CD4-positive, alpha-beta memory T cell (primary cell): ENCODE measurements at regions not wholly inside any gene's neighbourhood (a gene's known extent, or its start where the extent isn't known, plus 50 kb on each side); places are given as distances from the start of the nearest gene placed in this dataset.
"Not testable (repeated sequence)": the region's sequence is repeated elsewhere in the genome, so short reads cannot be mapped to it uniquely, and the experiment has no call there.

Source experiments
- CTCF ChIA-PET: fragments of 350-600 bp; sonication (Branson Sonifier 250); formaldehyde crosslinking; loops from one replicate; lab custom pipeline; 2021; ENCODE audit warnings: inconsistent platforms; ENCODE audit not compliant: partially characterized antibody; lab: Charles Lee
- POLR2A ChIA-PET: fragments of 350-600 bp; sonication (Branson Sonifier 250); formaldehyde crosslinking; loops from one replicate; lab custom pipeline; 2021; ENCODE audit not compliant: partially characterized antibody; lab: Charles Lee
- DNase-seq, 5 donors: peaks; one replicate each; pipeline versions ENCODE4 v3.0.0 to v3.0.0-alpha.2; 2020 to 2022; ENCODE audit warnings: mixed read lengths in 1 of 5
- H3K27ac ChIP-seq: one replicate; pipeline ENCODE4 v1.7.0; 2013; ENCODE audit warnings: low read depth, low read length
- H3K27me3 ChIP-seq: 2 replicates; pipeline ENCODE4 v1.7.0; 2013; ENCODE audit warnings: mild to moderate bottlenecking, low read length, moderate library complexity; ENCODE audit not compliant: insufficient read depth
- H3K36me3 ChIP-seq: 2 replicates; pipeline ENCODE4 v1.7.0; 2013; ENCODE audit warnings: mild to moderate bottlenecking, low read length, moderate library complexity; ENCODE audit not compliant: insufficient read depth
- H3K4me1 ChIP-seq: 2 replicates; pipeline ENCODE4 v1.7.0; 2013; ENCODE audit warnings: mild to moderate bottlenecking, low read length, moderate library complexity; ENCODE audit not compliant: insufficient read depth
- H3K4me3 ChIP-seq, 2 donors: one replicate each; pipeline ENCODE4 v1.7.0; 2013; ENCODE audit warnings: low read length in 2 of 2, mild to moderate bottlenecking in 1 of 2
- H3K9me3 ChIP-seq, 2 donors: one replicate each; pipeline ENCODE4 v1.7.0; 2013; ENCODE audit warnings: low read length in 2 of 2, control low read depth in 1 of 2; ENCODE audit not compliant: control insufficient read depth in 1 of 2
- H3K27ac Mint-ChIP-seq, 7 donors: one replicate each; pipeline ENCODE4 v1.8.0; 2020 to 2021; ENCODE audit warnings: mixed read lengths in 7 of 7, mild to moderate bottlenecking in 6 of 7, inconsistent platforms in 3 of 7, moderate library complexity in 3 of 7
- H3K27me3 Mint-ChIP-seq, 2 donors: one replicate each; pipeline ENCODE4 v1.8.0; 2020 to 2021; ENCODE audit warnings: mixed read lengths in 2 of 2
- H3K36me3 Mint-ChIP-seq, 2 donors: one replicate each; pipeline ENCODE4 v1.8.0; 2020 to 2021; ENCODE audit warnings: mixed read lengths in 2 of 2, inconsistent platforms in 1 of 2, mild to moderate bottlenecking in 1 of 2
- H3K4me1 Mint-ChIP-seq, 4 donors: one replicate each; pipeline ENCODE4 v1.8.0; 2020 to 2021; ENCODE audit warnings: mixed read lengths in 4 of 4, mild to moderate bottlenecking in 1 of 4
- H3K4me3 Mint-ChIP-seq, 8 donors: one replicate each; pipeline ENCODE4 v1.8.0; 2020 to 2021; ENCODE audit warnings: mixed read lengths in 8 of 8, mild to moderate bottlenecking in 7 of 8, moderate library complexity in 6 of 8, inconsistent platforms in 3 of 8
- H3K9me3 Mint-ChIP-seq, 8 donors: one replicate each; pipeline ENCODE4 v1.8.0; 2020 to 2021; ENCODE audit warnings: mixed read lengths in 8 of 8, mild to moderate bottlenecking in 5 of 8, inconsistent platforms in 3 of 8, moderate library complexity in 1 of 8
- intact Hi-C: fragments of 100-400 bp; cut with micrococcal nuclease; formaldehyde crosslinking; loops from one replicate; pipeline ENCODE4 v1.15.1; 2023

- intact Hi-C loops, result no loop called here
- H3K4me3 Mint-ChIP-seq, result no peak overlapping the region
- no peaks in the 10 kb centered on the region for H3K4me1 Mint-ChIP-seq
- peaks cover 1 to 4% of the 10 kb centered on the region in 2 donors for H3K27me3 Mint-ChIP-seq
- Histone ChIP-seq H3K9me3 (no peaks in the 10 kb centered on the region), H3K4me1 (no peaks in the 10 kb centered on the region), H3K27me3 (no peaks in the 10 kb centered on the region), H3K4me3 (no peak overlapping the region), H3K36me3 (no peaks in the 10 kb centered on the region), H3K27ac (no peak overlapping the region)
- POLR2A ChIA-PET, result no interaction called here
- no peak overlapping the region for H3K27ac Mint-ChIP-seq
- H3K36me3 Mint-ChIP-seq, result no peaks in the 10 kb centered on the region
- CTCF ChIA-PET, result no interaction called here
- H3K9me3 Mint-ChIP-seq, result no peaks in the 10 kb centered on the region
- no peak for DNase-seq
Measured at GRCh38 chr3:127041933-127042332, 59.0 kb downstream of the PLXNA1 start.

- ChIA-PET POLR2A (no interaction called here), CTCF (no interaction called here)
- Histone ChIP-seq H3K27ac (no peak overlapping the region), H3K36me3 (no peaks in the 10 kb centered on the region), H3K9me3 (no peaks in the 10 kb centered on the region), H3K4me1 (no peaks in the 10 kb centered on the region), H3K4me3 (no peak overlapping the region), H3K27me3 (no peaks in the 10 kb centered on the region)
- H3K9me3 Mint-ChIP-seq, result no peaks in the 10 kb centered on the region
- H3K4me1 Mint-ChIP-seq, result no peaks in the 10 kb centered on the region
- H3K4me3 Mint-ChIP-seq, result no peak overlapping the region
- H3K27me3 Mint-ChIP-seq, result peaks cover 1 to 4% of the 10 kb centered on the region in 2 donors
- DNase-seq, result no peak
- H3K36me3 Mint-ChIP-seq, result no peaks in the 10 kb centered on the region
- no peak overlapping the region for H3K27ac Mint-ChIP-seq
- intact Hi-C loops, result no loop called here
Measured at GRCh38 chr3:127042634-127043033, 59.7 kb downstream of the PLXNA1 start.

GRCh38 chr3:127043041-127043641 lies 60.2 kb downstream of the PLXNA1 start:
- no peak overlapping the region for H3K4me3 Mint-ChIP-seq
- H3K27ac Mint-ChIP-seq, result no peak overlapping the region
- no peak overlapping the region for H3K4me3 ChIP-seq
- no peaks in the 10 kb centered on the region for H3K4me1 ChIP-seq
- intact Hi-C loops, result no loop called here
- H3K27ac ChIP-seq, result no peak overlapping the region
- peaks cover 0 to 2% (median 0%) of the 10 kb centered on the region in 8 donors for H3K9me3 Mint-ChIP-seq
- no peaks in the 10 kb centered on the region for H3K4me1 Mint-ChIP-seq
- peaks cover 3 to 4% of the 10 kb centered on the region in 2 donors for H3K27me3 Mint-ChIP-seq
- no peaks in the 10 kb centered on the region for H3K9me3 ChIP-seq
- DNase-seq, result no peak
- no peaks in the 10 kb centered on the region for H3K36me3 ChIP-seq
- POLR2A ChIA-PET, result no interaction called here
- no peaks in the 10 kb centered on the region for H3K36me3 Mint-ChIP-seq
- H3K27me3 ChIP-seq, result no peaks in the 10 kb centered on the region
- CTCF ChIA-PET, result no interaction called here

GRCh38 chr3:127043731-127044510 lies 61.0 kb downstream of the PLXNA1 start:
- H3K9me3 ChIP-seq, result no peaks in the 10 kb centered on the region
- H3K4me3 Mint-ChIP-seq, result no peak overlapping the region
- POLR2A ChIA-PET, result no interaction called here
- H3K9me3 Mint-ChIP-seq, result peaks cover 0 to 10% (median under 1%) of the 10 kb centered on the region in 8 donors
- H3K27ac Mint-ChIP-seq, result no peak overlapping the region
- no peaks in the 10 kb centered on the region for H3K4me1 ChIP-seq
- CTCF ChIA-PET, result no interaction called here
- no peak overlapping the region for H3K27ac ChIP-seq
- no peak overlapping the region for H3K4me3 ChIP-seq
- H3K36me3 ChIP-seq, result no peaks in the 10 kb centered on the region
- no peaks in the 10 kb centered on the region for H3K36me3 Mint-ChIP-seq
- no peaks in the 10 kb centered on the region for H3K27me3 ChIP-seq
- H3K4me1 Mint-ChIP-seq, result no peaks in the 10 kb centered on the region
- no peak for DNase-seq
- peaks cover 4 to 5% of the 10 kb centered on the region in 2 donors for H3K27me3 Mint-ChIP-seq
- intact Hi-C loops, result no loop called here

- no peak overlapping the region for H3K4me3 Mint-ChIP-seq
- H3K9me3 Mint-ChIP-seq, result peaks cover 0 to 18% (median 4%) of the 10 kb centered on the region in 8 donors
- Histone ChIP-seq H3K27ac (no peak overlapping the region), H3K9me3 (no peaks in the 10 kb centered on the region), H3K36me3 (no peaks in the 10 kb centered on the region), H3K27me3 (no peaks in the 10 kb centered on the region), H3K4me1 (no peaks in the 10 kb centered on the region), H3K4me3 (no peak overlapping the region)
- POLR2A ChIA-PET, result no interaction called here
- intact Hi-C loops, result no loop called here
- H3K27me3 Mint-ChIP-seq, result peaks cover 7 to 9% of the 10 kb centered on the region in 2 donors
- no peaks in the 10 kb centered on the region for H3K36me3 Mint-ChIP-seq
- no peak overlapping the region for H3K27ac Mint-ChIP-seq
- CTCF ChIA-PET, result no interaction called here
- no peak for DNase-seq
- H3K4me1 Mint-ChIP-seq, result no peaks in the 10 kb centered on the region
Measured at GRCh38 chr3:127044996-127045395, 62.1 kb downstream of the PLXNA1 start.

- intact Hi-C loops, result no loop called here
- H3K27me3 Mint-ChIP-seq, result peaks cover 7 to 10% of the 10 kb centered on the region in 2 donors
Measured at GRCh38 chr3:127045435-127046045, 62.6 kb downstream of the PLXNA1 start.

GRCh38 chr3:127046690-127047089 lies 63.8 kb downstream of the PLXNA1 start:
- H3K36me3 ChIP-seq, H3K27ac Mint-ChIP-seq, H3K4me1 ChIP-seq, H3K27me3 ChIP-seq, POLR2A ChIA-PET, H3K36me3 Mint-ChIP-seq, H3K4me1 Mint-ChIP-seq, CTCF ChIA-PET, H3K4me3 ChIP-seq, DNase-seq, H3K27me3 Mint-ChIP-seq, H3K4me3 Mint-ChIP-seq, H3K27ac ChIP-seq, H3K9me3 ChIP-seq, intact Hi-C loops: not testable (repeated sequence)
- H3K9me3 Mint-ChIP-seq, result peaks cover 0 to 20% (median 5%) of the 10 kb centered on the region in 8 donors

More at GRCh38 chr3:127045435-127046045, 62.6 kb downstream of the PLXNA1 start:
- ChIA-PET POLR2A (no interaction called here), CTCF (no interaction called here)
- H3K36me3 Mint-ChIP-seq, result no peaks in the 10 kb centered on the region
- Histone ChIP-seq H3K27me3 (no peaks in the 10 kb centered on the region), H3K9me3 (no peaks in the 10 kb centered on the region), H3K4me3 (no peak overlapping the region), H3K36me3 (no peaks in the 10 kb centered on the region), H3K27ac (no peak overlapping the region), H3K4me1 (no peaks in the 10 kb centered on the region)
- no peak overlapping the region for H3K4me3 Mint-ChIP-seq
- no peaks in the 10 kb centered on the region for H3K4me1 Mint-ChIP-seq
- peaks cover 0 to 20% (median 5%) of the 10 kb centered on the region in 8 donors for H3K9me3 Mint-ChIP-seq
- H3K27ac Mint-ChIP-seq, result no peak overlapping the region
- DNase-seq, result no peak
